Vagina (tissue), 2 donors: ENCODE measurements at regions not wholly inside any gene's neighbourhood (a gene's known extent, or its start where the extent isn't known, plus 50 kb on each side); places are given as distances from the start of the nearest gene placed in this dataset.

Source experiments
- POLR2A ChIP-seq, 2 donors: fragments of 450-650 bp; IDR thresholded peaks; one replicate each; pipeline ENCODE4 v1.6.1; 2017; ENCODE audit warnings: antibody characterized with exemption in 2 of 2, mild to moderate bottlenecking in 2 of 2, moderate library complexity in 2 of 2
- POLR2AphosphoS5 ChIP-seq, 2 donors: sonication (generic); formaldehyde crosslinking; IDR thresholded peaks; one replicate each; pipeline ENCODE4 v1.9.0; 2017; ENCODE audit warnings: antibody characterized with exemption in 2 of 2, mild to moderate bottlenecking in 2 of 2, low read depth in 1 of 2; ENCODE audit not compliant: insufficient read depth in 1 of 2
- TF ChIP-seq, protein P1 (sequence below), 3 experiments: fragments of 450-650 bp in 2 of 3; fragments of 200-600 bp in 1 of 3; sonication (generic) in 1 of 3; IDR thresholded peaks; one replicate each; pipeline ENCODE4 v1.5.1; 2017 to 2019; ENCODE audit warnings: antibody characterized with exemption in 3 of 3, mild to moderate bottlenecking in 2 of 3, moderate library complexity in 2 of 3

DNA sequence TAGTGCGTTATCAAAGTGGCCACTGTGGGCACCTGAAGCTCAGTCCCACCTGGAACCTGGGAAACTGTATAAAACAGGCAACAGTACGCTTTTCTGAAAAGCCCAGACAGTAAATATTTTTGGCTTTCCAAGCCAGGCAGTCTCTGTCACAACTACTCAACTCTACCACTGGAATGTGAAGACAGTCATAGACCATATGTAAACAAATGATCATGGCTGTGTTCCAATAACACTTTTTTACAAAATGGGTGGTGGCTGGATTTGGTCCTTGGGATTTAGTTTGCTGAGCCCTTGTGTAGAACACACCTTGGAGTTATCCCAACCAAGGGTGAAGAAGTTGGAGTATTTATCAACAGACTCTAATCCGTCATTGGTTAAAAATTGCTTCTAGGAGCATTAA, 259.9 kb downstream of the SKIDA1 start:
- TF ChIP-seq, protein P1, sequence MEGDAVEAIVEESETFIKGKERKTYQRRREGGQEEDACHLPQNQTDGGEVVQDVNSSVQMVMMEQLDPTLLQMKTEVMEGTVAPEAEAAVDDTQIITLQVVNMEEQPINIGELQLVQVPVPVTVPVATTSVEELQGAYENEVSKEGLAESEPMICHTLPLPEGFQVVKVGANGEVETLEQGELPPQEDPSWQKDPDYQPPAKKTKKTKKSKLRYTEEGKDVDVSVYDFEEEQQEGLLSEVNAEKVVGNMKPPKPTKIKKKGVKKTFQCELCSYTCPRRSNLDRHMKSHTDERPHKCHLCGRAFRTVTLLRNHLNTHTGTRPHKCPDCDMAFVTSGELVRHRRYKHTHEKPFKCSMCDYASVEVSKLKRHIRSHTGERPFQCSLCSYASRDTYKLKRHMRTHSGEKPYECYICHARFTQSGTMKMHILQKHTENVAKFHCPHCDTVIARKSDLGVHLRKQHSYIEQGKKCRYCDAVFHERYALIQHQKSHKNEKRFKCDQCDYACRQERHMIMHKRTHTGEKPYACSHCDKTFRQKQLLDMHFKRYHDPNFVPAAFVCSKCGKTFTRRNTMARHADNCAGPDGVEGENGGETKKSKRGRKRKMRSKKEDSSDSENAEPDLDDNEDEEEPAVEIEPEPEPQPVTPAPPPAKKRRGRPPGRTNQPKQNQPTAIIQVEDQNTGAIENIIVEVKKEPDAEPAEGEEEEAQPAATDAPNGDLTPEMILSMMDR (IDR thresholded peaks at IDR 0.05), result no peak
- no peak for TF ChIP-seq POLR2A (IDR thresholded peaks at IDR 0.05)
- TF ChIP-seq POLR2AphosphoS5 (IDR thresholded peaks at IDR 0.05; ENCODE audit: insufficient read depth in 1 of 2, low read depth in 1 of 2), result no peak
